HG03108 (cell line): ENCODE measurements at regions not wholly inside any gene's neighbourhood (a gene's known extent, or its start where the extent isn't known, plus 50 kb on each side); places are given as distances from the start of the nearest gene placed in this dataset.

Source experiments
- ATAC-seq: cut with Tn5 transposase; IDR thresholded peaks from one replicate; pipeline ENCODE4 v1.9.1; 2021; ENCODE audit warnings: moderate library complexity; ENCODE audit not compliant: unreplicated experiment

DNA sequence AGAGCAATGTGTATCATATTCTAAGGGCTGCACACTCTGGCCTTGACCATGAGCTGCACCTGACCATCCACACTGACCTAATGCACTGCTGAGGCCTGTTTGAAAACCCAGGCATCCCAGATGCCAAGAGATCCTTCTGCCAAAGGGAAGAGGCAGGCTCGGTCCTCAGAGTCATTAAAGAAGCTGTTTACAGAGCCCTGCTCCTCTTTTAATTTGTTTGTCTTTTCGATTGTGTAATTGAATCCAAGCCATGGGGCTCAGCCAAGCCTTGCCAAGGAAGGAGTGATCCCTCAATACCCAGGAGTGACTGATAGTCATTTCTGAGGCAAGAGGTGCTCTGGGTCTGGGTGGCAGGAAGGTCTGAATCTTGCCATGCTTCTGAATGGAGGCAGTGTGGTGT is 94.5 kb upstream of the ISX start:
- ATAC-seq, result no peak

DNA sequence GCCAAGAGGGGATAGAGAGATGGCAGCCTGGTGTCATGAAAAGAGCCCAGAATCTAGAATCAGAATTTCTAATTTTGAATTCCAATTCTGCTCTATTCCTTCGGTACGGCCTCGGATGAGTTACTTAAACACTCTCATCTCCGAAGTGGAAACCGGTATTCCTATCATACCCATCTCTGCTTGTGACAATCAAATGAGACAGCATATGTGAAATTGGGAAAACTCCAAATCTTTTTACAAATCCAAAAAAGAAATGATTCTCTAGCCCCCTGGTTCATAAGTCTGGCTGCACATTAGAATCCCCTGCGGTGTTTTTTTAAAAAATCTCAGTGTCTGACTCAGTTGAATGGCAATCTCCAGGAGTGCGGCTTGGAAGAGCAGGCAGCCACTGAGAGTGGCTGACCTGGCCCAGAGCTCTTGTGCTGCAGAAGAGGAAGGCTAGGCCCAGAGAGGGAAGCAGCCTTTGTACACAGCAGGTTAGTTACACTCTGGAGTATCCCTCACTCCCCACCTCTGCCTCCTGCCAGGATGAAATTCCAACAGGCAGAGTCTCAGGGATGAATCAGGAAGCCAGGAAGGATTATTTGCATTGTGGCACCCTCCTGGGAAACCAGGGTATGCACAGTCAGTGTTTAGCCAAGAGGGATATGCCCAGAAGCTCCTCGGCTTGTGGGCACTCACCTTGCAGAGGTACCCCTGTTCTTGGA is 93.6 kb upstream of the ISX start:
- ATAC-seq, result no peak

DNA sequence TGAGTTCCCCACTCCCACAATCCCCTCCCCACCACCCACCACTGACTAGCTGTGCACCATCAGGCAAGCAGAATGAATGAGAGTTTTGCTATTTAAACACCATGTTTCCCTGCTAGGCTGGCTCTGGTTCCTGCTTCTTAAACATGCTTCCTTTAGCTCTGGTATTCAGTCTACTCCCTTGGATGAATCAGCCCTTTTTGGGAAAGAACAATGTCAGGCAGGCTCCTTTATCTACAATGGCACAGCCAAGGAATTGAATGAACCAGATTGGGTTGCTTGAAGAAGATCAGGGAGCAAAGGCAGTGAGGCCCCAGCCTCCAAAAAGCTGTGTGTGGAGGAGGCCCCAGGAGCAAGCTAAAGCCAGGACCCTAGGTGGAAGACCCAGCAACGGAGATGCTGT is 92.9 kb upstream of the ISX start:
- no peak for ATAC-seq

DNA sequence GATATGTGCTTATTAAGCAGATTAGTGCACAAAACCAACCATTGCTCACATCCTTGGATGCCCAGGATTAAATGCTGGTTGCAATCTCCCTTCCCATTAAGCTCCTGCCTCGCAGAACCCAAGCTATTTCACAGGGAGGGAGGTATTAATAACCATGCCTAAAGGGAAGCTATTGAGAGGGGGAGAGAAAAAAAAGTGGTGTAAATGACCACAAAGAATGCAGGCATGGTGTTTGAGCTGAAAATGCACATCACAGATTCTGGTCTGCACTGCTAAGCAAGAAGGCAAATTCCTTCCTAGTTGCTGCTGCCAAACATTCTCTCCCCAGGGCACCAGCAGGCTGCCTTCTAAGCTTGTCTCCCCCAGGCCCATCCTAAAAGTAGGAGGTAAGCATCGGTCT is 92.0 kb upstream of the ISX start:
- no peak for ATAC-seq

DNA sequence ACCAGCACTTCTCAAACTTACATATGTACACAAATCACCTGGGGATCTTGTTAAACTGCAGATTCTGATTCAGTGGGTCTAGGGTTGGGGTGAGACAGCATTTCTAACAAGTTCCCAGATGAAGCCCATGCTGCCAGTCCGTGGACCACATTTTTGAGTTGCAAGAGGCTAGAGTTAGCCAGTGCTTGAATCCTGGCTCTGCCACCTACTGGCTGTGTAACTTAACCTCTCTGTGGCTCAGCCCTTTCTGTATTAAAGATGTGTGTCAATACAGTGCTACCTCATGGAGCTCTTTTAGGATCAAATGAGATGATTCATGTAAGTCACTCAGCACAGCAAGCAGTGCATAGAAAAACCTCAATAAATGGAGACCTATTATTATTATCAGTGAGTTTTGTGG is 90.2 kb upstream of the ISX start:
- ATAC-seq, result no peak

DNA sequence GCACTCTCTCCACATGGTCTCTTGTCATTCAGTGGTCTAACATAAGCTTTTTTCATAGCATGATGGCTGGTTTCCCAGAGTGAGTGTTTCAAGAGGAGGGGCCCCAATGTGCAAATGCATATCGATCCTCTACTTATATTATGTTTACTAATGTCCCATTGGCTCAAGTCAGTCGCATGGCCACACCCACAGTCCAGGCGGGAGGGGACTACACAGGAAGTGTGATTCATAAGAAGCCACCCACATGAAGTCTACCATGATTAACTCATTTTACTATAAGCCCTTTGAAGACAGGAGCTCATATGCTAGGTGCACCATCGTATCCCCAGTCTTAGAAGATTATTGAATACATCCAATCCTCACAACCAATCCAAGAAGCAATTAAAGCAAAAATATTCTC is 89.5 kb upstream of the ISX start:
- no peak for ATAC-seq

DNA sequence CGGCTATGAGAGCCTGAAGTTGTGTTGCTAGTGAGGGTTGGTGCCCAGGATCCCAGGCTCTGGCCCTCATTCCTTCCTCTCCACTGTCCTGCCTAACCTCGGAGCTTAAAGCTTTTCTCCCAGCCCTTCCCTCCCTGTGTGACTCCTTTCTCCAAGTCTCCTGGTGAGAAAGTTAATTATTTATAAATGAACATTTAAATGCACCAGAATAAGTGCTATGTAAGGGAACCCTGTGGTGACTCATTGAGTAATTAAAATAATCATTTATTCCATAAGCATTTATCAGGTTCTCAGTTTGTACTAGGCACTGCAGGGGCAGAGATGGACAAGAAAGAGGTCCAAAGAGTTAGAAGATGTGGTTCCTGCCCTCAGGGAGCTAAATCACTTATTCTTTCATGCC is 89.1 kb upstream of the ISX start:
- ATAC-seq, result no peak

DNA sequence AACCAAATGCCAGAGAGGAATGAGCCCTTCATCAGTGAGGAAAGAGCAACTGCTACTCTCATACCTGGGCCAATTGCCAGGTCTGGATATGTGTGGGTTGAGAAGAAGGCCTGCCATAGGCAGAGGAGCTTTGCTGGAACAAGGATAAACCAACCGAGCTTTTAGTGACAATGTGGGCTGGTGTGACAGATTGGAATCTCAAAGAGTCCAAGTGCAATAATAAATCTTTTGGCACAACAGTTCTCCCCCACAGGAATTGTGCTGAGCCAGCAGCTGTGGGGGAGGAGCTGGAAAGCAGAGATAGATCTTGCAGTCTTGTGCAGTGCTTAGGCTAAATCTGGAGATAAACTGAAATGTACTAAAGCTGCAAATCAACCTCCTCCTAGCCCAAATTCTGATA is 79.4 kb upstream of the ISX start:
- ATAC-seq, result no peak

DNA sequence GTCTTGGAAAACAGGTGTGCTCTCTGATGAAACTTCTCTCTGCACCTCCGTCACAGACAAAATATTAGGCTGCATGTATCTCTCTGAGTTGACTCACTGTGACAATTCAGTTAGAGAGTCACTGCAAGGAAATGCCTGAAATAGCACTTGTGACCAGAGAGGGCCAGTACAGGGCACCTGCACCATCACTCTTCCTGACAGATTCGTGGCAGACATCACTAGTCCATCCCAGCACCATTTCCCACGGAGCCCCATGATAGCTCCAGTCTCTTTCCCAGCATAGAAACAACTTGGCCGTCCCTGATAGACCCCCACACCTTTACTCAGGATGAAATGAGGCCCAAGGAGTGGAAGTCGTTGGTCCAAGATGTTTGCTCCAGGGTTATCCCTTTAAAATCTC is 73.3 kb upstream of the ISX start:
- ATAC-seq, result no peak

DNA sequence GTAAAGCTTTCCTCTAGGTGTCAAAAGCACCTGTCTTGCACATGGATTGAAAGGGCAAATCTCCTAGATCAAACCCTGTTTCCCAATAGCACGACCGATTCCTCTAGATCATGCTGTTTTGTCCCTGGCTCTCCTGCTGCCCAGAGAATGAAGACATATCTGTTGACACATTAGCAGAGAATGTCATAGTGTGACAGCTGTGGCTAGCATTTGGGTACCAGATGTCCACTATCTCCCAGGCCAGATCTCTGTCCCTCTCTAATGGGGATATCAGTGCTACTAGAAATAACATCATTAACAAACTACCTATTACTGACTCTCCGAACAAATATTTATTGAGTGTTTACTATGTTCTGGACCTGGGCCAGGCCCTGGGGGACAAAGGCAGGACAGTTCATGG is 72.4 kb upstream of the ISX start:
- no peak for ATAC-seq

DNA sequence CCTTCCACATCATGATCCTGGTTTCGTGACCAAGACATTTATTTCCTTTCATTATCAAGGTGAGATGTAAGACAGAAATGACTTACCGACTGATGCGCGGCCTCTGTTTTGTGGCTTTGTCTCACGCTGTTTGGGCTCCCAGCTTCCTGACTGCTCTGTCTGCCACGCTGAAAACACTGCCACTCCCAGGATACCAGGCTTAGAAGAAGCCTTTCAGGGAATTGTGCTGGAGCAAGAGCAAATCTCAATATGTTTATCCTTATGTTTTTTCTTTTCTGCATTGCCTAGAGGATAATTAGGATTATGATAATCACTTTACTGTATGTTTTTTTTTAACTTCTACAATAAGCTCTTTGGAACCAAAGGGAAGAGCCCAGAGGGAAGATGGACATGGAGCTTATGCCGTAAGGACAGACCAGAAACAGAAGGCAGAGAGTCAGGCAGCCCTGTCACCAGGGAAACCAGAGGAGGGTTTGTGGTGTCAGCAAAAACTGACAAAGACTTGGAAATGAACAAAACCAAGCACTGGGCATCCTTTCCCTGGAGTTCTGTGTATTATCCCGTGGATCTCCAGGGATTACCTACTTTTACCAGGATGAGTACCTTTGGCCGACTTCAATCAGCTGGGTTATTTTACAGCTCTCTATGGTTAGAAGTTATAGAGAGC is 68.2 kb upstream of the ISX start:
- ATAC-seq, result no peak

DNA sequence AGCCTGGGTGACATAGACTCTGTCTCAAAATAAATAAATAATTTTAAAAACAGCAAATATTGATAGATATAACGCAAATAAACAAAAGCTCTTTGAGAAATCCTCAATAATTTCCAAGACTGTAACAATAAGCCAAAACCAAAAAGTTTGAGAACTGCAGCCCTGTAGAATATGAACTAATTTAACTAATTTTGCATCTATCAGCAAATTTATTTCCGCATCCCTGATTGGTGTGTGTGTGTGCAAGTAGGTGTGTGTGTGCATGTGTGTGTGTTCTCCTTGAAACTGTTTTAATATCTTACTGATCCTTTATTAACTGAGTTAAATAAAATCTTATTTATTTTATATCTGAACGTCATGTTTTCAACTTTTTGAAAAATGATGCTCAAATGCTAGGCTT is 67.0 kb upstream of the ISX start:
- no peak for ATAC-seq

DNA sequence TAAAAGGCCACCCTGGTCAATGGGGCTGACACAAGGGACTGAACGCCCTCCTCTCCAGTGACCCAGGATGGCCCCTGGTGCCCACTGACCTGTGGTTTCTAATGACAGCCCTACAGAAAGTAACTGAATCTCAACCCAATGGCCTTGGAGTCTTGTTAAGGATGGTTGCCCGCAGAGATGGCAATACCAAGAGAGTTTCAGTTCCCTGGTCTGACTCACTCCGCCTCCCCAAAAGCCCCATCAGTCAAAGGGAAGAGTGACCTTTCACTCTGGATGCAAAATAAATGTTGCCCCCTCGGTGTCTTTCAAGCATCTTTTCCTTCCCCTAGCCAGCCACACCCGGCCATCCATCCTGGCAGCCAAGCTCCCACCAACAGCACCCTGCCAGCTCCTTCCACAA is 57.7 kb upstream of the ISX start:
- ATAC-seq, result no peak

DNA sequence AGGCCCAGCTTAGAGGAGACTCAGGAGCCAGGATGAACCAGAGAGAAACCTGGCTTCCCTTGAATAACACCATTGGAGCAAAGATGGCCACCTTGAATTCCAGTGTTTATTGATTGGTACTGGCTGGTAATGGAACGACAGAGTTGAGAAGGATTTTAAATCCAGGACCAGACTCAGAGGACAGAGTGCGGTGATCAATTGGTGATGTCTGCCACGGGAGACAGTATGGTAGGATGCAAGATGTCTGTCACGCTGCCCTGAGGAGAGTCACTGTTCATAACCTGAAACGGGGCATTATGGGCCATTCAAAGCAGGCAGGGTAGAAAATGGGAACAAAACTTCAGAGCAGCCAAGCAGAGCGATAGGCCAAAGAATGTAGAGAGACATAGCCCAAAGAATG is 55.4 kb upstream of the ISX start:
- ATAC-seq, result no peak

DNA sequence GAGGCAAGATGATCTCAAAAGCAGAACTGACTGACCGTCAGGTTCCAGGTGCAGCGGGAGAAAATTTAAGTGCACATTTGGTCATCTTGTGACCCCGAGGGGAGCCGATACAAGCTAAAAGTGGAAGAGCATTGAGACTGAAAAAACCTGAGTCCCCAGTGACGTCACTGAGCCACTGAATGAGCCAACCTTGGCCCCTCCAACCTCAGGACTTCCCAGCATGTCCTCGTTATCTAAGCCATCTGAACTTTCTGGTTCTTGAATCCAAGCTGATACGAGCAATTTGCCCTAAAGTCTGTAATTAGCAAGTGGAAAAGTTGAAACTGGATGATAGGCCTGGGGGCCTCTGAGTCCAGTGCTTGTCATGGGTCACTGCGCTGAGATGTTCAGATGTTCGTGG is 51.1 kb upstream of the ISX start:
- no peak for ATAC-seq
